ENCODE measurements at regions not wholly inside any gene's neighbourhood (a gene's known extent, or its start where the extent isn't known, plus 50 kb on each side); places are given as distances from the start of the nearest gene placed in this dataset.

DNA sequence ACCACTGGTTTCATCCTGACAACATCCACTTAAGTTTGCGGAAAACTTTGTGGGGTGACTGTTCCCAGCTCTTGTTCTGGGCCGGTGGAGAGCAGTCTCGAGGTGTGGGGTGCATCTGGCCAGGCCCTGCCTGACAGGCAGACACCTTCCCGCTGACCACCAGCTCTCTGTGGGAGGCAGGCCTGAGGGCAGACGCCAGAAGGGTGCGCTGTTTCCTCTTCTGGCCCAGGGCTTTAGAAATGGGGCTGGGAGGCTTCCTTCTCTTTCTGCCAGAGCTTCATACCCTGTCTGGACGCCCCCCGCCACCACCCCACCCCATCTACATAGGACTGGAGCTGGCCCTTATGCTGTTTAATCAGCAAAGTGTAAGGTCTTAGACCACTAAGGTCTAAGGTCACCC, 263.8 kb downstream of the LOXHD1 start:
- Histone ChIP-seq H3K4me3 (ENCODE audit: low read depth in 1 of 5, low read length in 5 of 5) (no peak overlapping the region), H3K27ac (ENCODE audit: low read depth, low read length) (no peak overlapping the region), H3K9me3 (ENCODE audit: control insufficient read depth in 5 of 5, low read length in 5 of 5) (no peaks in the 10 kb centered on the region), H3K9ac (ENCODE audit: low read length in 5 of 5) (no peak overlapping the region), H3K36me3 (ENCODE audit: control insufficient read depth in 5 of 5, insufficient read depth in 5 of 5, low read length in 5 of 5) (peaks cover 0 to 4% (median 0%) of the 10 kb centered on the region in 5 donors), H3K27me3 (ENCODE audit: control insufficient read depth in 5 of 5, insufficient read depth in 4 of 5, low read length in 5 of 5) (no peaks in the 10 kb centered on the region), H3K4me1 (ENCODE audit: control insufficient read depth in 5 of 5, insufficient read depth in 5 of 5, low read length in 5 of 5) (peaks cover 0 to 33% (median 3%) of the 10 kb centered on the region in 5 donors)

- H3K36me3 ChIP-seq (ENCODE audit: control insufficient read depth in 5 of 5, insufficient read depth in 5 of 5, low read length in 5 of 5), result peaks cover 0 to 4% (median 0%) of the 10 kb centered on the region in 5 donors
- peaks cover 0 to 40% (median 3%) of the 10 kb centered on the region in 5 donors for H3K4me1 ChIP-seq (ENCODE audit: control insufficient read depth in 5 of 5, insufficient read depth in 5 of 5, low read length in 5 of 5)
- no peak overlapping the region for H3K27ac ChIP-seq (ENCODE audit: low read depth, low read length)
- H3K4me3 ChIP-seq (ENCODE audit: low read depth in 1 of 5, low read length in 5 of 5), result no peak overlapping the region
- H3K9me3 ChIP-seq (ENCODE audit: control insufficient read depth in 5 of 5, low read length in 5 of 5), result no peaks in the 10 kb centered on the region
- H3K9ac ChIP-seq (ENCODE audit: low read length in 5 of 5), result no peak overlapping the region
- H3K27me3 ChIP-seq (ENCODE audit: control insufficient read depth in 5 of 5, insufficient read depth in 4 of 5, low read length in 5 of 5), result no peaks in the 10 kb centered on the region
These were observed 263.1 kb downstream of the LOXHD1 start for GRCh38 chr18:46393961-46394360.

- no peak overlapping the region for H3K27ac ChIP-seq (ENCODE audit: low read depth, low read length)
- H3K4me1 ChIP-seq (ENCODE audit: control insufficient read depth in 5 of 5, insufficient read depth in 5 of 5, low read length in 5 of 5), result peaks cover 0 to 40% (median 3%) of the 10 kb centered on the region in 5 donors
- no peaks in the 10 kb centered on the region for H3K9me3 ChIP-seq (ENCODE audit: control insufficient read depth in 5 of 5, low read length in 5 of 5)
- H3K27me3 ChIP-seq (ENCODE audit: control insufficient read depth in 5 of 5, insufficient read depth in 4 of 5, low read length in 5 of 5), result no peaks in the 10 kb centered on the region
- no peak overlapping the region for H3K4me3 ChIP-seq (ENCODE audit: low read depth in 1 of 5, low read length in 5 of 5)
- peaks cover 0 to 4% (median 0%) of the 10 kb centered on the region in 5 donors for H3K36me3 ChIP-seq (ENCODE audit: control insufficient read depth in 5 of 5, insufficient read depth in 5 of 5, low read length in 5 of 5)
- no peak overlapping the region for H3K9ac ChIP-seq (ENCODE audit: low read length in 5 of 5)
These were observed 261.2 kb downstream of the LOXHD1 start for GRCh38 chr18:46395795-46396194.

- Histone ChIP-seq H3K36me3 (ENCODE audit: control insufficient read depth in 5 of 5, insufficient read depth in 5 of 5, low read length in 5 of 5) (no peaks in the 10 kb centered on the region), H3K4me1 (ENCODE audit: control insufficient read depth in 5 of 5, insufficient read depth in 5 of 5, low read length in 5 of 5) (peaks cover 0 to 40% (median 3%) of the 10 kb centered on the region in 5 donors), H3K9me3 (ENCODE audit: control insufficient read depth in 5 of 5, low read length in 5 of 5) (no peaks in the 10 kb centered on the region), H3K27ac (ENCODE audit: low read depth, low read length) (no peak overlapping the region), H3K4me3 (ENCODE audit: low read depth in 1 of 5, low read length in 5 of 5) (no peak overlapping the region), H3K27me3 (ENCODE audit: control insufficient read depth in 5 of 5, insufficient read depth in 4 of 5, low read length in 5 of 5) (no peaks in the 10 kb centered on the region), H3K9ac (ENCODE audit: low read length in 5 of 5) (no peak overlapping the region)
These were observed 259.8 kb downstream of the LOXHD1 start for GRCh38 chr18:46397174-46397573.

DNA sequence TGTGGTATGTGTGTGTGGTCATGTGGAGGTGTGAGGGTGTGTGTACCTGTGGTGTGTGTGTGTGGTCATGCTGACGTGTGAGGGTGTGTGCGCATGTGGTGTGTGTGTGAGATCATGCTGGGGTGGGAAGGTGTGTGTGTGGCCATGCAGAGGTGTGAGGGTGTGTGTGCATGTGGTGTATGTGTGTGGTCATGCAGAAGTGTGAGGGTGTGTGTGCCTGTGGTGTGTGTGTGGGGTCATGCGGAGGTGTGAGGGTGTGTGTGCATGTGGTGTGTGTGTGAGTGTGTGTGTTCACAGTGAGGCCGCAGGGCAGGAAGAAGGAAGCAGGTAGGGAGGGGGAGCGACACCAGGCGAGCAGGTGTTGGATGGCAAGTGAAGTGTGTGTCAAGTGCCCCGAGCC, 259.0 kb downstream of the LOXHD1 start:
- H3K27ac ChIP-seq (ENCODE audit: low read depth, low read length), result no peak overlapping the region
- no peaks in the 10 kb centered on the region for H3K27me3 ChIP-seq (ENCODE audit: control insufficient read depth in 5 of 5, insufficient read depth in 4 of 5, low read length in 5 of 5)
- H3K36me3 ChIP-seq (ENCODE audit: control insufficient read depth in 5 of 5, insufficient read depth in 5 of 5, low read length in 5 of 5), result no peaks in the 10 kb centered on the region
- H3K4me3 ChIP-seq (ENCODE audit: low read depth in 1 of 5, low read length in 5 of 5), result no peak overlapping the region
- no peaks in the 10 kb centered on the region for H3K9me3 ChIP-seq (ENCODE audit: control insufficient read depth in 5 of 5, low read length in 5 of 5)
- H3K4me1 ChIP-seq (ENCODE audit: control insufficient read depth in 5 of 5, insufficient read depth in 5 of 5, low read length in 5 of 5), result peaks cover 0 to 40% (median 3%) of the 10 kb centered on the region in 5 donors
- no peak overlapping the region for H3K9ac ChIP-seq (ENCODE audit: low read length in 5 of 5)

- peaks cover 0 to 39% (median 3%) of the 10 kb centered on the region in 5 donors for H3K4me1 ChIP-seq (ENCODE audit: control insufficient read depth in 5 of 5, insufficient read depth in 5 of 5, low read length in 5 of 5)
- H3K9ac ChIP-seq (ENCODE audit: low read length in 5 of 5), result no peak overlapping the region
- no peak overlapping the region for H3K4me3 ChIP-seq (ENCODE audit: low read depth in 1 of 5, low read length in 5 of 5)
- no peaks in the 10 kb centered on the region for H3K27me3 ChIP-seq (ENCODE audit: control insufficient read depth in 5 of 5, insufficient read depth in 4 of 5, low read length in 5 of 5)
- H3K9me3 ChIP-seq (ENCODE audit: control insufficient read depth in 5 of 5, low read length in 5 of 5), result no peaks in the 10 kb centered on the region
- H3K36me3 ChIP-seq (ENCODE audit: control insufficient read depth in 5 of 5, insufficient read depth in 5 of 5, low read length in 5 of 5), result no peaks in the 10 kb centered on the region
- no peak overlapping the region for H3K27ac ChIP-seq (ENCODE audit: low read depth, low read length)
These were observed 258.4 kb downstream of the LOXHD1 start for GRCh38 chr18:46398625-46399024.

DNA sequence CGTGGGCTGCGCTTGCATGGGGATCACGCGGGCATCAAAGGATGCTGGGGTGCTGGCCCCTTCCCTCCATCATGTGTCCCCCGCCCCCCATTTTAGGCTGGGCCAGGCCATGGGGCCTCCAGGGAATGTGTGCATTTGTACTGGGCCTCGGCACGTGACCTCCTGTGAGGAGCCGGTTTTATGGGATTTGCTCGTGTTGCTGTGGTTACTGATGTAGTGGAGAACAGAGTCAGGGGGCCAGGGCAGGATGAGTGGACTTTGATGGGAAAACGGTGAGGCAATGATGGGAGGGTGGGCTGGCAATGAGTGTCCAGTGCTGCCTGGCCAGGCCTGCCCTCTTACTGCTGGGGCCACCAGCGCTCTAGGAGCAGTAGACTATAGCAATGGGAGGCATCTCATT, 257.7 kb downstream of the LOXHD1 start:
- Histone ChIP-seq H3K9me3 (ENCODE audit: control insufficient read depth in 5 of 5, low read length in 5 of 5) (no peaks in the 10 kb centered on the region), H3K36me3 (ENCODE audit: control insufficient read depth in 5 of 5, insufficient read depth in 5 of 5, low read length in 5 of 5) (no peaks in the 10 kb centered on the region), H3K4me1 (ENCODE audit: control insufficient read depth in 5 of 5, insufficient read depth in 5 of 5, low read length in 5 of 5) (peaks cover 0 to 32% (median 3%) of the 10 kb centered on the region in 5 donors), H3K4me3 (ENCODE audit: low read depth in 1 of 5, low read length in 5 of 5) (no peak overlapping the region), H3K27ac (ENCODE audit: low read depth, low read length) (no peak overlapping the region), H3K27me3 (ENCODE audit: control insufficient read depth in 5 of 5, insufficient read depth in 4 of 5, low read length in 5 of 5) (no peaks in the 10 kb centered on the region), H3K9ac (ENCODE audit: low read length in 5 of 5) (no peak overlapping the region)

GRCh38 chr18:46400449-46400848, 256.6 kb downstream of the LOXHD1 start:
- Histone ChIP-seq H3K27me3 (ENCODE audit: control insufficient read depth in 5 of 5, insufficient read depth in 4 of 5, low read length in 5 of 5) (no peaks in the 10 kb centered on the region), H3K4me1 (ENCODE audit: control insufficient read depth in 5 of 5, insufficient read depth in 5 of 5, low read length in 5 of 5) (peaks cover 0 to 25% (median 4%) of the 10 kb centered on the region in 5 donors), H3K9ac (ENCODE audit: low read length in 5 of 5) (no peak overlapping the region), H3K36me3 (ENCODE audit: control insufficient read depth in 5 of 5, insufficient read depth in 5 of 5, low read length in 5 of 5) (no peaks in the 10 kb centered on the region), H3K27ac (ENCODE audit: low read depth, low read length) (no peak overlapping the region), H3K9me3 (ENCODE audit: control insufficient read depth in 5 of 5, low read length in 5 of 5) (no peaks in the 10 kb centered on the region), H3K4me3 (ENCODE audit: low read depth in 1 of 5, low read length in 5 of 5) (no peak overlapping the region)

- peaks cover 0 to 25% (median 4%) of the 10 kb centered on the region in 5 donors for H3K4me1 ChIP-seq (ENCODE audit: control insufficient read depth in 5 of 5, insufficient read depth in 5 of 5, low read length in 5 of 5)
- H3K36me3 ChIP-seq (ENCODE audit: control insufficient read depth in 5 of 5, insufficient read depth in 5 of 5, low read length in 5 of 5), result no peaks in the 10 kb centered on the region
- H3K27me3 ChIP-seq (ENCODE audit: control insufficient read depth in 5 of 5, insufficient read depth in 4 of 5, low read length in 5 of 5), result no peaks in the 10 kb centered on the region
- H3K27ac ChIP-seq (ENCODE audit: low read depth, low read length), result no peak overlapping the region
- H3K4me3 ChIP-seq (ENCODE audit: low read depth in 1 of 5, low read length in 5 of 5), result no peak overlapping the region
- no peaks in the 10 kb centered on the region for H3K9me3 ChIP-seq (ENCODE audit: control insufficient read depth in 5 of 5, low read length in 5 of 5)
- no peak overlapping the region for H3K9ac ChIP-seq (ENCODE audit: low read length in 5 of 5)
These were observed 255.4 kb downstream of the LOXHD1 start for GRCh38 chr18:46401486-46402070.

- no peak overlapping the region for H3K9ac ChIP-seq (ENCODE audit: low read length in 5 of 5)
- H3K27ac ChIP-seq (ENCODE audit: low read depth, low read length), result no peak overlapping the region
- H3K4me3 ChIP-seq (ENCODE audit: low read depth in 1 of 5, low read length in 5 of 5), result no peak overlapping the region
- peaks cover 0 to 20% (median 4%) of the 10 kb centered on the region in 5 donors for H3K4me1 ChIP-seq (ENCODE audit: control insufficient read depth in 5 of 5, insufficient read depth in 5 of 5, low read length in 5 of 5)
- H3K9me3 ChIP-seq (ENCODE audit: control insufficient read depth in 5 of 5, low read length in 5 of 5), result no peaks in the 10 kb centered on the region
- H3K27me3 ChIP-seq (ENCODE audit: control insufficient read depth in 5 of 5, insufficient read depth in 4 of 5, low read length in 5 of 5), result no peaks in the 10 kb centered on the region
- H3K36me3 ChIP-seq (ENCODE audit: control insufficient read depth in 5 of 5, insufficient read depth in 5 of 5, low read length in 5 of 5), result no peaks in the 10 kb centered on the region
These were observed 254.6 kb downstream of the LOXHD1 start for GRCh38 chr18:46402396-46402795.

Measured in subcutaneous abdominal adipose tissue (tissue), 5 donors.